PC-9 (cell line): ENCODE measurements at regions not wholly inside any gene's neighbourhood (a gene's known extent, or its start where the extent isn't known, plus 50 kb on each side); places are given as distances from the start of the nearest gene placed in this dataset.

Experiments used
- BruUV-seq: library from RNA; stranded (reverse); fragments of 400-500 nt; replicated peaks from 2 replicates; lab custom pipeline; 2021; lab: Mats Ljungman, UMichigan
- CTCF ChIA-PET: fragments of 300-600 bp; sonication (Branson Sonifier 250); formaldehyde crosslinking; loops from one replicate; lab custom pipeline; 2022; ENCODE audit warnings: antibody characterized with exemption; lab: Charles Lee
- POLR2A ChIA-PET: fragments of 300-600 bp; sonication (Branson Sonifier 250); formaldehyde crosslinking; loops from one replicate; lab custom pipeline; 2022; ENCODE audit warnings: antibody characterized with exemption; ENCODE audit not compliant: unreplicated experiment; lab: Charles Lee
- DNase-seq, 2 experiments: peaks; one replicate each; pipeline versions ENCODE4 v3.0.0 to v3.0.0-alpha.2; 2015 to 2022; ENCODE audit warnings: mixed read lengths in 1 of 2
- H2AFZ ChIP-seq: fragments of 200-600 bp; sonication (generic); 2 replicates; pipeline ENCODE4 v1.8.1; 2017; ENCODE audit warnings: antibody characterized with exemption
- H3F3A ChIP-seq: fragments of 200-600 bp; sonication (generic); 2 replicates; pipeline ENCODE4 v1.8.1; 2017; ENCODE audit warnings: antibody characterized with exemption, mild to moderate bottlenecking, low read depth; ENCODE audit not compliant: insufficient read depth
- H3K27ac ChIP-seq: fragments of 200-600 bp; sonication (generic); 2 replicates; pipeline ENCODE4 v1.6.1; 2016; ENCODE audit warnings: mixed run types
- H3K27me3 ChIP-seq: fragments of 200-600 bp; sonication (generic); 2 replicates; pipeline ENCODE4 v1.6.1; 2016; ENCODE audit warnings: low read depth, mixed run types; ENCODE audit not compliant: insufficient read depth
- H3K36me3 ChIP-seq: fragments of 200-600 bp; sonication (generic); 2 replicates; pipeline ENCODE4 v1.6.1; 2016; ENCODE audit warnings: low read depth, mixed run types
- H3K4me1 ChIP-seq: fragments of 200-600 bp; sonication (generic); replicated peaks from 2 replicates; pipeline ENCODE4 v1.6.1; 2016; ENCODE audit warnings: mixed run types; ENCODE audit not compliant: insufficient read depth
- H3K4me2 ChIP-seq: fragments of 200-600 bp; sonication (generic); 2 replicates; pipeline ENCODE4 v1.6.1; 2017; ENCODE audit warnings: mixed run types
- H3K4me3 ChIP-seq: fragments of 200-600 bp; sonication (generic); 2 replicates; pipeline ENCODE4 v1.6.1; 2016; ENCODE audit warnings: mixed run types
- H3K79me2 ChIP-seq: fragments of 200-600 bp; sonication (generic); 2 replicates; pipeline ENCODE4 v1.6.1; 2017; ENCODE audit warnings: low read depth, mixed run types
- H3K9me2 ChIP-seq: fragments of 200-600 bp; sonication (generic); 2 replicates; pipeline ENCODE4 v1.8.1; 2017; ENCODE audit warnings: mild to moderate bottlenecking; ENCODE audit not compliant: insufficient read depth
- H3K9me3 ChIP-seq: fragments of 200-600 bp; sonication (generic); 2 replicates; pipeline ENCODE4 v1.8.1; 2016; ENCODE audit warnings: low read depth; ENCODE audit not compliant: insufficient read depth
- H4K20me1 ChIP-seq: fragments of 200-600 bp; sonication (generic); 2 replicates; pipeline ENCODE4 v1.8.1; 2017; ENCODE audit not compliant: insufficient read depth
- EZH2 ChIP-seq: fragments of 200-600 bp; sonication (generic); IDR thresholded peaks from 2 replicates; pipeline ENCODE4 v1.8.0; 2017; ENCODE audit warnings: antibody characterized with exemption, low read depth
- intact Hi-C: fragments of 100-400 bp; cut with micrococcal nuclease; formaldehyde crosslinking; loops from one replicate; pipeline ENCODE4 v1.10.0; 2022; ENCODE audit not compliant: unreplicated experiment
- TF ChIP-seq, protein P1 (sequence below): fragments of 200-600 bp; sonication (generic); conservative IDR thresholded peaks from 2 replicates; pipeline ENCODE4 v1.6.1; 2017; ENCODE audit warnings: mixed run types, antibody characterized with exemption, mild to moderate bottlenecking, moderate library complexity

DNA sequence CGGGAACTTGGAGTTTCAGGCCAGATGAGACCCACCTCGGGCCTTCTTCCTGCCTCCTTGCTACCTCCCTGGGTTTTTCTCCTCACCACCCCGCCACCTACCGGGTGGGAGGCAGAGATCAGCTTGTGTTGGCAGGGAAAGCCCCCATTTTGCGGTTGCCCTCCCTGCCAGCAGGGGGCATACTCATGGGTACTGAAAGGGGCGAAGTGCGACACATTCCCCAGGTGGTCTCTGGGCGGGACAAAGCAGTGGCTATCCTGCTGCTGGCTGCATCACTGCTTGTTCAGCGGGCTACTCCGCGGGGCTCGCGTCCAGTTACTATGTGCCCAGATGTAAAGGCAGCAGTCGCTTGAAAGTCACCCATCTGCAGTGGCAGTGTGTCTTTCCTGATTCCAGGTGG lies 330.3 kb downstream of the PDHA2 start:
- TF ChIP-seq, protein P1, sequence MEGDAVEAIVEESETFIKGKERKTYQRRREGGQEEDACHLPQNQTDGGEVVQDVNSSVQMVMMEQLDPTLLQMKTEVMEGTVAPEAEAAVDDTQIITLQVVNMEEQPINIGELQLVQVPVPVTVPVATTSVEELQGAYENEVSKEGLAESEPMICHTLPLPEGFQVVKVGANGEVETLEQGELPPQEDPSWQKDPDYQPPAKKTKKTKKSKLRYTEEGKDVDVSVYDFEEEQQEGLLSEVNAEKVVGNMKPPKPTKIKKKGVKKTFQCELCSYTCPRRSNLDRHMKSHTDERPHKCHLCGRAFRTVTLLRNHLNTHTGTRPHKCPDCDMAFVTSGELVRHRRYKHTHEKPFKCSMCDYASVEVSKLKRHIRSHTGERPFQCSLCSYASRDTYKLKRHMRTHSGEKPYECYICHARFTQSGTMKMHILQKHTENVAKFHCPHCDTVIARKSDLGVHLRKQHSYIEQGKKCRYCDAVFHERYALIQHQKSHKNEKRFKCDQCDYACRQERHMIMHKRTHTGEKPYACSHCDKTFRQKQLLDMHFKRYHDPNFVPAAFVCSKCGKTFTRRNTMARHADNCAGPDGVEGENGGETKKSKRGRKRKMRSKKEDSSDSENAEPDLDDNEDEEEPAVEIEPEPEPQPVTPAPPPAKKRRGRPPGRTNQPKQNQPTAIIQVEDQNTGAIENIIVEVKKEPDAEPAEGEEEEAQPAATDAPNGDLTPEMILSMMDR, result no peak
- no peak for TF ChIP-seq EZH2
- no peaks in the 10 kb centered on the region for H4K20me1 ChIP-seq
- H3K36me3 ChIP-seq, result no peaks in the 10 kb centered on the region
- H3K79me2 ChIP-seq, result no peaks in the 10 kb centered on the region
- intact Hi-C loops, result no loop called here
- ChIA-PET POLR2A (no interaction called here), CTCF (no interaction called here)
- H3K9me2 ChIP-seq, result no peaks in the 10 kb centered on the region
- no peak overlapping the region for H2AFZ ChIP-seq
- no peak overlapping the region for H3K4me2 ChIP-seq
- DNase-seq, result no peak
- no peaks in the 10 kb centered on the region for H3K27me3 ChIP-seq
- H3K4me1 ChIP-seq, result no peaks in the 10 kb centered on the region
- H3K9me3 ChIP-seq, result no peaks in the 10 kb centered on the region
- H3K27ac ChIP-seq, result no peak overlapping the region
- H3F3A ChIP-seq, result no peaks in the 10 kb centered on the region
- H3K4me3 ChIP-seq, result no peak overlapping the region
- BruUV-seq, result no TSS peak

DNA sequence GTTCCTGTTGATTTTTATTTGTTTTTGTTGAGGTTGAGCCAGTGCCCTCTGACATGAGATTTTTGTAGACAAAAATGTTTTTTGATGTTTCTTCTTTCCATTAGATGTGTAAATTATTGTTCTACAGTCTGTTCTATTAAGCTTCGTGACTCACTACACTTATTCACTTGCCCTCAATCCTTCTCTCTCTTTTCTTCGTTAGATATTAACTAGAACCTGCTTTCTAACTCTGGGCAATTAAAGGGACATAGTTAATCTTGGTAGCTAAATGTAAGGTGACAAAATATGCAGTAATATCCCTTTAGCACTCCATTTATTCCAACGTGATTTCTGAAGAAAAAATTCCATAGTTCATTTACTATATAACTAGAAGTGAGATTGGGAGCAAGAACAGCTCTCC lies 333.9 kb downstream of the PDHA2 start:
- no TSS peak for BruUV-seq
- TF ChIP-seq, protein P1, result no peak
- TF ChIP-seq EZH2, result no peak
- no peaks in the 10 kb centered on the region for H3K4me1 ChIP-seq
- H3K4me2 ChIP-seq, result no peak overlapping the region
- no peaks in the 10 kb centered on the region for H3K79me2 ChIP-seq
- H3K4me3 ChIP-seq, result no peak overlapping the region
- DNase-seq, result no peak
- CTCF ChIA-PET, result no interaction called here
- no peak overlapping the region for H3K27ac ChIP-seq
- H2AFZ ChIP-seq, result no peak overlapping the region
- intact Hi-C loops, result no loop called here
- no peaks in the 10 kb centered on the region for H3K9me2 ChIP-seq
- no peaks in the 10 kb centered on the region for H3F3A ChIP-seq
- POLR2A ChIA-PET, result no interaction called here
- H4K20me1 ChIP-seq, result no peaks in the 10 kb centered on the region
- H3K36me3 ChIP-seq, result no peaks in the 10 kb centered on the region
- no peaks in the 10 kb centered on the region for H3K27me3 ChIP-seq
- no peaks in the 10 kb centered on the region for H3K9me3 ChIP-seq

DNA sequence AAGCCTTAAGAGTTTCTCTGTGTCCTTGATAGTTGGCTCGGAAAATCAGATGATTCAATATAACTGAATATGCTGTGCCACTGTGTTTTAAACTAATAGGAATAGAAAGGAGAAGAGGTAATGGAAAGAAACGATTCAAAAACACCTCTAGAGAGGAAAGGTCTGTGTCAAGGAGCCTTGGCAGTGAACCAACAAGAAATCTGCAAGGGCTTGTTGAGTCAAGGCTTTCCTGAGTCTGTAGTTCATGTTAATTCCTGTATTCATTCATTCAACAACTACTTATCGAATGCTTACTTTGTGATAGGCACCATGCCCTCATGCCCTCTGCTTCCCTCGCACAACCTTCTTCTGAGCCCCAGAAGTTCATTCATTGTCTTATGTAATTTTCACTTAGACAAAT lies 336.0 kb downstream of the PDHA2 start:
- Histone ChIP-seq H3K27ac (no peak overlapping the region), H3K36me3 (no peaks in the 10 kb centered on the region), H3K4me1 (no peaks in the 10 kb centered on the region), H4K20me1 (no peaks in the 10 kb centered on the region), H3K9me3 (no peaks in the 10 kb centered on the region), H3K9me2 (no peaks in the 10 kb centered on the region), H3F3A (no peaks in the 10 kb centered on the region), H3K4me2 (no peak overlapping the region), H3K79me2 (no peaks in the 10 kb centered on the region), H3K27me3 (no peaks in the 10 kb centered on the region), H3K4me3 (no peak overlapping the region), H2AFZ (no peak overlapping the region)
- intact Hi-C loops, result no loop called here
- CTCF ChIA-PET, result no interaction called here
- POLR2A ChIA-PET, result no interaction called here
- BruUV-seq, result no TSS peak
- no peak for DNase-seq
- TF ChIP-seq EZH2, result no peak
- TF ChIP-seq, protein P1, result no peak
